Fibroblast of upper back skin (primary cell): ENCODE measurements at regions not wholly inside any gene's neighbourhood (a gene's known extent, or its start where the extent isn't known, plus 50 kb on each side); places are given as distances from the start of the nearest gene placed in this dataset.
A peak's percentile ranks its signal among the peaks of the same experiment; 100 is the strongest.

Experiments
- DNase-seq: peaks from one replicate; pipeline ENCODE4 v3.0.0-alpha.2; 2013

- DNase-seq = no peak
Observed at GRCh38 chr3:117691526-117691925, 981.9 kb downstream of the TUSC7 start.

DNA sequence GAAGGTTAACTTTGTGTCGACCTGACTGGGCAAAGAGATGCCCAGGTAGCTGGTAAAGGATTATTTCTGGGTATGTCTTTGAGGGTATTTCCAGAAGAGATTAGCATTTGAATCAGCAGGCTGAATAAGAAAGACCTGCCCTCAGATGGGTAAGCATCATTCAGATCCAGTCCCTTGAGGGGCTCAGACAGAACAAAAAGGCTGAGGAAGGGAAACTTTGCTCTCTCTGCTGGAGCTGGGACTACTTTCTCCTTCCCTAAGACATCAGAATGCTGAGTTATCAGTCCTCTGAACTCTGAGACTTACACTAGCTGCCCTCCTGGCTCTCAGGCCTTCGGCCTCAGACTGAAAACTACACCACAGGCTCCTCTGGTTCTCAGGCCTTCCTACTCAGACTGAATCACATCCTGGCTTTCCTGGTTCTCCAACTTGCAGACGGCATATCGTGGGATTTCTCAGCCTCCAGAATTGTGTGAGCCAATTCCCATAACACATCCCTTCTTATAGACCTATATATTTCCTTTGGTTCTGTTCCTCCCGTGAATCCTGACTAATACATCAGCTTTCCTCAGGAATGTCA is 982.9 kb downstream of the TUSC7 start:
- peak; percentile 86 for DNase-seq

DNA sequence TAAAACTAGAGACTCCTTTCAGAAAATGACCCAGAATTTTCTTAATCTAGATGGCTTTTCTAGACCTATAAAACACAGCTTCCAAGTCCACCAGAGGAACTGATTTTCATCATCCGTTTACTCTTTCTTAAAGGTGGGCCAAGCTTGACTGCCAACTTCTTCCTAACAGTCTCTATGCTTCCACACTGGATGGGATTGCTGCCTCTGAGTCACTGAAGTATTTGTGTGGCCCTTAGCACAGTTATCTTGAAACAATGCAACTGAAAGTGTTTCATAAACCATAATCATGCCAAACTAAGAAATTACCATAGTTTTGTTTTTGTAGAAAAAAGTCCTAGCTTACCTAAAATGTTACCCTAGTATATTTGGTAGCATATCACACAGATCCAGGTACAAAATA is 985.7 kb downstream of the TUSC7 start:
- DNase-seq = peak; percentile 68

- DNase-seq = no peak
Observed at GRCh38 chr3:117695871-117696645, 986.5 kb downstream of the TUSC7 start.

- no peak for DNase-seq
Observed at GRCh38 chr3:117696851-117697407, 987.4 kb downstream of the TUSC7 start.

- DNase-seq = no peak
Observed at GRCh38 chr3:117699058-117699457, 989.5 kb downstream of the TUSC7 start.

DNA sequence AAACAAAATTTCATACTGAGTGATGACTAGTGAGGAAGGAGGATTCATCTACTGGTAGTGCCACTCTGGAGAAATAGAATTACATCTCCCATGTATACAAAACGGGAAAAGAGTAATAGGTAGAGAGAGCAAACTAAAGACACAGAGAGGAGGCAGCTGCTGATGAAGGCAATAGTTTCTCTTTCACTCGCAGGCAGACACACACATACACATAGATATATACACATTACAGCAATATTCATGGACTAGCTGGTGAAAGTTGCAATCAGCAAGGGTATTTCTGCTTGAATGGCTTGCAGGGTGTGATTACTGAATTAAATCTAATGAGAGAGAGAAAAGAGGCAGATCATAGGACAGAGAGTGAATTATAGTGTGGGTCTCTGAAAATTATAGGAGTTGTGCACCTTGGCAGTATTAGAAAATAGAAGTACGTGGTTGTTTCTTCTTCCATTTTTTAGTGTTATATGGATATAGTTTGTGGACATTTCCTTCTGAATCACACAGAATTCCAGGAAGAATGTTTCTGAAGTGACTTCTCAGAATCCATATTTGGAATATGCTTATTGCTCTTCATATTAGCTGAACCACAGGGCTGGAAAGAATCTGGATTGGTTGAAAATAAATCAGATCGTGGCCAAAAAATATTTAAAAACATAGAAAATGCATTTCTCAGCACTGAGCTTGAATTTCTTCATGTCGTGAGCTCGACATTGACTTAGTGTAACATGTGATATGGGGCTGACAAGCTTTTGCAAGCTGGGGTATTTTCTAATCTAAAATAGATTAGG is 991.2 kb downstream of the TUSC7 start:
- peak; percentile 78 for DNase-seq

DNA sequence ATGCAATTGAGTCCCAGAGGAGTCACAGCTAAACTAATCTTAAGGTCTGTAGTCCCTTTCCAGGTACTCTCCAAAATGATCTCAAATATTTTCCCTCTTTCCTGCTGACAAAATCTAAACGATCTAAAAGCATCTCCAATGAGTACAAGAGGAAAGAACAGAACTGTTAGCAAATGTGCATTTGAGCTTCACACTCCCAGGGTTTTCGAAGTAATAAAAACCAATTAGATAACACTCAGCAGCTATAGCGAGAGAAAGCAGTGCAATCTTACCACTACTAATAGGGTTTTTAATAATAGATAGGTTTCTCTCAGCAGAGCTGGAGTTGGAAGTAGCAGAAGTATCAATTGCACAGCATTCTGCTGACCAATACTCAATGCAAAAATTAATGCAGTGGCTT is 995.4 kb downstream of the TUSC7 start:
- DNase-seq = no peak

GRCh38 chr3:117706037-117706436 is 996.5 kb downstream of the TUSC7 start:
- peak; percentile 97 for DNase-seq

GRCh38 chr3:117706756-117707155 is 997.2 kb downstream of the TUSC7 start:
- DNase-seq = peak; percentile 64

DNA sequence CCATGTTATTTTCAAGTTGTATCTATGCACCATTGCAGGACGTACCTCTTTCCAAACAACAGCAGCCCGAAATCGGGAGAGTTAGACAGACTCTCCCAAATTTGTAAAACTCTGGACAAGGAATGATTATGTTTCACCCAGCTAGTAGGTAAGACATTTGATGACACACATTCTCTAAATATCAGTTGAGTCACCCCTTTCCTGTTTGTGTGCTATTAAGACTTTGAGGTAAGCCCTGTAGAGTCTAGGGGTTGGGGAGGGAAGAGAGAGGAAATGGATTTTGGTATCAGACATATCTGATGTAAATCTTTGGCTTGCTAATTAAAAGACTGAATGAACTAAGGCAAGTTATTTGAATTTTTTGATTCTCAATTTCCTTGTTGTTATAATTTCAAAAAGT is 999.0 kb downstream of the TUSC7 start:
- DNase-seq = no peak

- no peak for DNase-seq
Observed at GRCh38 chr3:117709108-117709507, 999.5 kb downstream of the TUSC7 start.

DNA sequence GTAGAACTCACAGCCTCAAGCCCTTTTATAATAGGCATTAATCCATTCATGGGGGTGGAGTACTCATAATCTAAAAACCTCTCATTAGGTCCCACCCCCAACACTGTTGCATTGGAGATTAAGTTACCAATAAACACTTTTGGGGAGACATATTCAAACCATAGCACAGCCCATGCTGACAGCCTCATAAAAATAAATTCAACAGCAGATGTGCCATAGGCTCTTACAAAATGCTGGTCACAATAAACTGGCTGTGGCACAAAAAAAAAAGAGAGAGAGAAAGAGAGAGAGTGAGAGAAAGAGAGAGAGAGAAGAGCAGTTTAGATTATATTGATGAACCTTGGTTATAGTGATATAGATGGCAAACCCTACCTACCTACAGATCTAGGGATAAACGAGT is 1000.9 kb downstream of the TUSC7 start:
- no peak for DNase-seq

DNA sequence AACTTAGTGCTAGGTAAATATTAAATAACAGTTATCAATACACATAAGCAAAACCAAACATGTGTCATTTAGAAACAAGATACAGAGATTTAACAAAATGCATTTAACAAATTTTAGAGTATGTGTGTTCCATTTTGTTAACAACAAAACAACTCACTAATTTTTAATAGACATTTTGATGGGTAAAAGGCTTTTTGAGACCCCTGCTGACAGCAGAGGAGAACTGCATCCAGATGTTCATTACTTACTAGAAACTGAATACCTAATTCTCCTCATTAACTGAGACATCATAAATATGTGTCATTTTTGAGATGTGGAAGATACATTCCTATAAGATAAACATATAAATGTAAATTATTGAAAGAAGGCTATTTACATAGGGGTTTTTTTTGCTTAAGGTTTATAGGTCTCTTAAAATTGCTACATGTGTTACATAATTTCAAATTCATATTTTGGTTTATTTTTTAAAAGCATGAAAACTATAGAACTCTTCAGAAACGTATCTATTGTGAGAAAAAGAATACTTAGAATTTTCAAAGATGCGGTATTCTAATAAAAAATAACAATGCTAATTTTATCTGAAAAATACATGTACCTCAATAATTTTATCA is 1009.8 kb downstream of the TUSC7 start:
- peak; percentile 36 for DNase-seq

- no peak for DNase-seq
Observed at GRCh38 chr3:117721866-117722265, 1012.3 kb downstream of the TUSC7 start.

GRCh38 chr3:117722856-117723255 is 1013.3 kb downstream of the TUSC7 start:
- no peak for DNase-seq

DNA sequence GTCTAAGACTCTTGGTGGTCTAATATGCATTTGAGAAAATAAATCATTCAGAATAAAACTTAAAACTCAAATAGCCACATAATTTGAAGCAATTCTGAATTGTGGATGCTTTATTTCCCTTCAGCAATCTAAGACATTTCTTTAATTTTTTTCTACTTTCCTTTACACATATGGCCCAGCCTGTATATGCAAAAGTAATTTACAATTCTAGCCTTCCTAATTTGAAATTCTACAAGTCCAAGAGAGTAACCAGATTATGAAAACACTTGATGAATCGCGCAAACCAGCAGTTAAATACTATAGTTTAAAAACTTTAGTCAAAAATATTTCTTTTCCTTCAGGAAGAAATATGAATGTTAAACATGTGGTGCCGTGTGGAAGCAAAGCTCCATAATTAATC is 1014.2 kb downstream of the TUSC7 start:
- no peak for DNase-seq

GRCh38 chr3:117725314-117725713 is 1015.7 kb downstream of the TUSC7 start:
- no peak for DNase-seq

DNA sequence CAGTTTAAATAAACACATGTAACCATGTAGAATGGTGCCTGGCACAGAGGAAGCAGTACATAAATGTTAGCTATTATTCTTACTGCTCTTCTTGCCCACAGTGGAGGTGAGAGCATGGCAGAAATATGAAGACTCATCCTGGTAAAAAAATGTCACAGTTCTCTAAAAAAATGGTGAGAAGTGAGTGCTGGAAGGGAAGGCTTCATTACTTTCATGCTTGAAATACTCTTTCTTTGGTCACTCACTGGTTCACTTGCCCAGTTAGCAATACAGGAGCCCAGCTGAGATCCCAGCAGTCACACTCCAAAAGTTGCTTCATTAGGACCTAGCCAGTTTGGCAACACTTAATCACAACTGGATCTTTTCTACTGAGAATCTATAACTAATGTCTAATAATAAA is 1017.2 kb downstream of the TUSC7 start:
- DNase-seq = no peak

DNA sequence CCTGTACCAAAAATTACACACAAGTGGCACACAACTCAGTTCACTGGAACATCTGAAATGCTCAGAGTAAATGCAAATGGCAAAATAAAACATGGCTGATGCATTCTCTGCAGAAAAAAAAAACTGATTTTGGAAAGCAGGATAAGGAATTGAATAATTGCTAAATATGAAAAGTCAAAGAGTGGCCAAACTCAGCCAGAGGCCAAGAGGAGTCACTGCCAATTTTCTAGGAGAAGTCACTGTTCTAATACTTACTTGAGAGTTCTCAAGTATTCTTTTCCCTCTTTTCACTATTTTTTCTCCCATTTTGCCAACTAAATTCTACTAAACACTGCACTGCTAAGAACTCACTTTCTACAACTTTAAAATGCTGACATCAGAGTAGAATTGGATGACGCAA is 1018.6 kb downstream of the TUSC7 start:
- DNase-seq = no peak

- DNase-seq = peak; percentile 89
Observed at GRCh38 chr3:117734496-117734895, 1024.9 kb downstream of the TUSC7 start.

DNA sequence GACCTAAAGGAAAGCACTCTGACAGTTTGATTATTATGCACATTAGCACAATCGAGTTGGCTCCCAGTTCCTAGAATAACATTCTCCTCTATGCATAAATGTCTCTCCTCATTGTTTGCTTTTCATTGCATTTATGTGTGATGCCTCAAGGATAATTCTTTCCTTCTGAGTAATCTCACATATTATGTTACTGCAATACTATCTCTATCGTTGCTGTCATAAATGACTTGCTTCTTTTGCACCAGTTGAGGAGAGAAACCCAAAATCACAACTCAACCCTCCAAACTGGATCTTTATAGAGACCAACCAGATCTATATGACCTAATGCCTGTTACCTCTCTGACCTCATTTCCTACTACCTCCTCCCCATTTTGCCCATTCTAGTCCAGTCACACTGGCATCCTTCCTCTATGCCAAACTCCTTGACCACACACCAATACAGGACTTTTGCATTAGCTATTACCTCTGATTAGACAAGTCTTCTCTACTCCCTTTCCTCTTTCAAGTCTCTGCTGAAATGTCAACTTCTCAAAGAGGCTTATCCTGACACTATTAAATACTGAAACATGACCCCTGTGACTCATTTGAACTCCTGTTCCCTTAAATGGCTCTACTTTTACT is 1026.0 kb downstream of the TUSC7 start:
- peak; percentile 82 for DNase-seq

- DNase-seq = no peak
Observed at GRCh38 chr3:117736846-117737245, 1027.3 kb downstream of the TUSC7 start.
